Pancreas (tissue), 10 donors: ENCODE measurements at regions not wholly inside any gene's neighbourhood (a gene's known extent, or its start where the extent isn't known, plus 50 kb on each side); places are given as distances from the start of the nearest gene placed in this dataset.

ENCODE experiments used
- ATAC-seq, 4 donors: fragments of 200-7000 bp; cut with Tn5 transposase; one replicate each; pipeline versions ENCODE4 v1.8.0 to v1.9.1; 2020; ENCODE audit warnings: mild to moderate bottlenecking in 4 of 4, moderate library complexity in 4 of 4
- DNase-seq, 6 donors: peaks; one replicate each; pipeline ENCODE4 v3.0.0-alpha.2; 2020
- FAIRE-seq: peaks from 2 replicates; lab custom pipeline; 2012; peaks lifted over from hg19 to GRCh38; lab: Jason Lieb, UNC
- H3K27ac ChIP-seq, 4 donors: fragments of 200-600 bp; sonication (generic); 1 replicate in 3 of 4; 2 replicates in 1 of 4; pipeline versions ENCODE4 v1.5.0 to v1.8.0; 2020
- H3K27me3 ChIP-seq, 4 donors: fragments of 200-600 bp; one replicate each; pipeline ENCODE4 v1.8.0; 2021
- H3K36me3 ChIP-seq, 3 donors: fragments of 200-600 bp; sonication (generic) in 1 of 3; one replicate each; pipeline versions ENCODE4 v1.5.0 to v1.8.0; 2020 to 2021
- H3K4me1 ChIP-seq, 3 donors: fragments of 200-600 bp; one replicate each; pipeline ENCODE4 v1.8.0; 2021
- H3K4me3 ChIP-seq, 4 donors: fragments of 200-600 bp; sonication (generic) in 2 of 4; one replicate each; pipeline versions ENCODE4 v1.5.0 to v1.8.0; 2020 to 2021
- H3K9me3 ChIP-seq, 4 donors: fragments of 200-600 bp; one replicate each; pipeline ENCODE4 v1.8.0; 2021
- CTCF ChIP-seq, 4 donors: fragments of 200-600 bp; sonication (generic) in 3 of 4; IDR thresholded peaks; one replicate each; pipeline versions ENCODE4 v1.5.0 to v1.8.0; 2021; ENCODE audit warnings: antibody characterized with exemption in 4 of 4
- WGBS, 2 donors: extraction: QIAGEN DNeasy Blood & Tissue Kit; methylation state at CpG; one replicate each; pipeline ENCODE4 v1.1.7; 2013; 5-methylcytosine and 5-hydroxymethylcytosine counted together
- intact Hi-C, 3 donors: fragments of 100-400 bp; cut with DNase I; formaldehyde crosslinking; loops; one replicate each; pipeline versions ENCODE4 v1.11.1 to v1.14.2; 2022
- donor health status: healthy with polysubstance abuse.
- donor health status: DM: no; HTN: no; CAD: no; lungs with moderate emphysema.
- donor health status: DM: no; HTN: no; CAD: no.
- donor health status: control.
- donor health status: control.
- donor health status: Bipolar disorder and iron deficiency.
- donor health status: DM: yes; HTN: yes; CAD: no.
- donor health status: DM: no; HTN: no; CAD: no.
- donor health status: DM: no; HTN: no; CAD: no.
- donor health status: DM: yes; HTN: yes; CAD: no.

GRCh38 chr3:153906366-153906765 lies 214.8 kb upstream of the ARHGEF26 start:
- Histone ChIP-seq H3K36me3 (no peaks in the 10 kb centered on the region), H3K4me3 (no peak overlapping the region), H3K27me3 (peaks cover 0 to 15% (median 1%) of the 10 kb centered on the region in 4 donors), H3K4me1 (no peaks in the 10 kb centered on the region), H3K9me3 (no peaks in the 10 kb centered on the region), H3K27ac (no peak overlapping the region)
- intact Hi-C loops: no loop called here
- FAIRE-seq (no peak), ATAC-seq (peak; percentile 55 to 92 (median 71)), DNase-seq (no peak)
- 12 to 15% methylated on average over 2 of the region's 2 CpGs for WGBS, 2 donors
- no peak for TF ChIP-seq CTCF (IDR thresholded peaks at IDR 0.05)

GRCh38 chr3:153910387-153910786 lies 210.8 kb upstream of the ARHGEF26 start:
- no peak overlapping the region for H3K4me3 ChIP-seq
- no peaks in the 10 kb centered on the region for H3K4me1 ChIP-seq
- peaks cover 0 to 8% (median 1%) of the 10 kb centered on the region in 4 donors for H3K27me3 ChIP-seq
- H3K27ac ChIP-seq: no peak overlapping the region
- DNase-seq: no peak
- no peaks in the 10 kb centered on the region for H3K36me3 ChIP-seq
- FAIRE-seq: no peak
- ATAC-seq: no peak
- WGBS, 2 donors: 36 to 39% methylated on average over 1 of the region's 1 CpG
- no peaks in the 10 kb centered on the region for H3K9me3 ChIP-seq
- intact Hi-C loops: no loop called here
- TF ChIP-seq CTCF (IDR thresholded peaks at IDR 0.05): no peak

- Histone ChIP-seq H3K4me1 (no peaks in the 10 kb centered on the region), H3K4me3 (no peak overlapping the region), H3K27me3 (peaks cover 0 to 5% (median 1%) of the 10 kb centered on the region in 4 donors), H3K9me3 (no peaks in the 10 kb centered on the region), H3K27ac (no peak overlapping the region), H3K36me3 (no peaks in the 10 kb centered on the region)
- 85 to 95% methylated on average over 2 of the region's 2 CpGs for WGBS, 2 donors
- ATAC-seq (no peak), DNase-seq (no peak), FAIRE-seq (no peak)
- no peak for TF ChIP-seq CTCF (IDR thresholded peaks at IDR 0.05)
- intact Hi-C loops: no loop called here
Observed at GRCh38 chr3:153911116-153911515, 210.1 kb upstream of the ARHGEF26 start.

GRCh38 chr3:153919773-153920172 lies 201.4 kb upstream of the ARHGEF26 start:
- WGBS, 2 donors: 70 to 92% methylated on average over 1 of the region's 1 CpG
- H3K36me3 ChIP-seq: no peaks in the 10 kb centered on the region
- intact Hi-C loops: no loop called here
- H3K27me3 ChIP-seq: peaks cover 0 to under 1% (median 0%) of the 10 kb centered on the region in 4 donors
- no peak for TF ChIP-seq CTCF (IDR thresholded peaks at IDR 0.05)
- ATAC-seq: no peak
- FAIRE-seq: no peak
- no peak overlapping the region for H3K27ac ChIP-seq
- no peak overlapping the region for H3K4me3 ChIP-seq
- H3K9me3 ChIP-seq: no peaks in the 10 kb centered on the region
- no peak for DNase-seq
- no peaks in the 10 kb centered on the region for H3K4me1 ChIP-seq

- intact Hi-C loops: no loop called here
- ATAC-seq: no peak
- H3K4me3 ChIP-seq: no peak overlapping the region
- no peak for DNase-seq
- H3K4me1 ChIP-seq: no peaks in the 10 kb centered on the region
- no peaks in the 10 kb centered on the region for H3K36me3 ChIP-seq
- no peak overlapping the region for H3K27ac ChIP-seq
- no peak for FAIRE-seq
- TF ChIP-seq CTCF (IDR thresholded peaks at IDR 0.05): no peak
- no peaks in the 10 kb centered on the region for H3K9me3 ChIP-seq
- H3K27me3 ChIP-seq: no peaks in the 10 kb centered on the region
Observed at GRCh38 chr3:153921826-153922225, 199.4 kb upstream of the ARHGEF26 start.
